ENCODE measurements at regions not wholly inside any gene's neighbourhood (a gene's known extent, or its start where the extent isn't known, plus 50 kb on each side); places are given as distances from the start of the nearest gene placed in this dataset.
A peak's percentile ranks its signal among the peaks of the same experiment; 100 is the strongest.

DNA sequence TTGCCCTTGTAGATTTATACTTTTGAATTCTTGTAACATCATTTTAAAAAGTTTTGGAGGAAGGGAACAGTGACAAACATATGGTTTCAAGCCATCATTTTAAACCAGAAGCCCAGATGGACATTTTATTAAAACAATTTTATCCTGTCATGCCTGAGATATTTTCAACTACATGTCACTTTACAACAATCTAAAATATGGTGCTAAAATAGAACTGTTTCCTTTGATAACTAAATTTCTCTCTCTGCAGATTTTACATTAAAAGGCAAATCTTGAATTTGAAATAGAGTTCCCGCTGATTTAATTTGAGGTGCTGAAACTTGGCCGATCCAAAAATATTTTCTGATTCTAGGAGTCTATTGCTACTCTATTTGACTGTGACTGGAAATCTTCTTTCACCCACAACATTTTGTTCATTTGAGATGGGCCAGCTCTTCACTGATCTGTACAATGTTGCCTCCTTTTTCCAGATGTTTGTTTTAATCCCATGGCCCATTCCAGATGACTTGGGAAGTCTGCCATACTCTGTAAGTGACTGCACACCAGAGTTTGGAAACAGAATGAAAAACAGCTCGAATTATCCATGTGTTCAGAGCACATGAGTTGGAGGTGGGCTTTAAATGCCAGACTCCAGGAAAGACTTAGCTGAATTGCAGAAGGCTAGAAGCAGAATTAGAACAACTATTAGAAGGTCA lies 402.5 kb downstream of the TMEM135 start:
- Mint-ChIP-seq H3K27ac (no peak overlapping the region), H3K4me1 (no peaks in the 10 kb centered on the region), H3K4me3 (no peak overlapping the region), H3K36me3 (ENCODE audit: low read depth) (no peaks in the 10 kb centered on the region), H3K9me3 (no peaks in the 10 kb centered on the region), H3K27me3 (peaks cover 9% of the 10 kb centered on the region)
- no peak for ATAC-seq (replicated peaks)

DNA sequence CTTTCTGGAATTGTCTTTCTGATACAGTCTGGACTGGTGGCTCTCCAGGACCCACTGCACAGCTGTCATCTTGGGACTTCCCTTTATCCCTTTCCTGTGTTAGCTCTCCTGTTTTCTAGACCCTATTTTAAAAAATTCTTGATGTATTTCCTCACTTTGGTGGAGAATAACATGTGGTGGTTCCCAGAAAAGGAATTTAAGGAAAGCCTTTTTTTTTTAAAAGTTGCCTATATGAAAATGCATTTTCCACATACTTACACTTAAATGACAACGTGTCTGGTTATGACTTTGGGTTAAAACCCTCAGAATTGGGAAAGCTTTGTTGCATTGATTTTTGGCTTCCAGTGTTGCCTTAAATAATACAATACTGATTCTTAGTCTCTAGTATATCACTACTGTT lies 400.7 kb downstream of the TMEM135 start:
- Mint-ChIP-seq H3K27ac (no peak overlapping the region), H3K4me3 (no peak overlapping the region), H3K36me3 (ENCODE audit: low read depth) (no peaks in the 10 kb centered on the region), H3K9me3 (no peaks in the 10 kb centered on the region), H3K4me1 (no peaks in the 10 kb centered on the region), H3K27me3 (peaks cover 3% of the 10 kb centered on the region)
- no peak for ATAC-seq (replicated peaks)

DNA sequence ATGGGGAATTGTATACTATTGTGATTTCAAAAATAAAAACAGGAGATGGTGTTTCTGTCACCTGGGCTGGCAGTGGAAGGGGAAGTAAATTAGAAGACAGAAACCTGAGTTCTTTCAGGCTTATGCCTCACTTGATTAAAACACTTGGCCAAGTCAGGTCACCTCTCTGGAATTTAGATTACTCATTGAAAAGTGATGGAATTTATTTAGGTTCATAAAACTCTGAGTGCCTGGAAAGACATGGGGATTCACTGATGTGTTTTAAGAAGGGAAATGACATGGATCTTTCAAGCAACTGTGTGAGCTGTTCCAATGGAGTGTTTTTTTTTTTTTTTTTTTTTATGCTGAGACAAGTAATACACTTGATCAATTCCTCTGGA lies 400.1 kb downstream of the TMEM135 start:
- H3K27ac Mint-ChIP-seq, result no peak overlapping the region
- H3K36me3 Mint-ChIP-seq (ENCODE audit: low read depth), result no peaks in the 10 kb centered on the region
- no peak overlapping the region for H3K4me3 Mint-ChIP-seq
- ATAC-seq (replicated peaks), result no peak
- H3K27me3 Mint-ChIP-seq, result peaks cover 3% of the 10 kb centered on the region
- H3K4me1 Mint-ChIP-seq, result no peaks in the 10 kb centered on the region
- no peaks in the 10 kb centered on the region for H3K9me3 Mint-ChIP-seq

DNA sequence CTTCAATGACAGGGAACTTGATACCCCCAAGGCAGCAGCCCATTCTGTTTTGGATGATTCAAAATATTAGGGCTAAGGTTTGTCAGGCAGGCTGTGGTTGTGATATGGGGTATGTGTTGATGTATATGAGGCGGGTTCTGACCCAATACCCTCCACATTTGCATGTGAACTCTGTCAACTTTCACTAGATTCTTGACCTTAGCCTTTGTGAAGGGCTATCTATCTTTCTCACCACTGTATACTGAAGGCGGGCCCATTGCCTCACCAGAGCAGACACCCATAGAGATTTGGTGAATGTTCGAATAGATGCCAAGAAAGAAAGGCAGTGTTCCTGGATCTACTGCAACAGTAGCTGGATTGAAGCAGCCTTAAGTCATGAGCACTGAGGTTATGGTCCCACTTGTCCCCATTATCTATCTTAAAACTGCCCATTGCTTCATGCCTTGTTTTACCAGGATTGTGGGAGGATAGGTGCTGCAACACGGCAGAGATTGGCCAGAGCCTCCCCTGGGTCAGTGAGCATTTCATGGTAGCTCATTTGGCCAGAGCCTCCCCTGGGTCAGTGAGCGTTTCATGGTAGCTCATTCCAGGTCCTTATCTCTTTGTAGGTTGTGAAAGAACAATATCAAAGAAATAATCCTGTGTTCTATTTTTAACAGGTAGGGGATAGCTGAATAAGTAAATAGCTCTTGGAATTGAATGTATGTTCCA lies 399.6 kb downstream of the TMEM135 start:
- no peaks in the 10 kb centered on the region for H3K9me3 Mint-ChIP-seq
- peaks cover 3% of the 10 kb centered on the region for H3K27me3 Mint-ChIP-seq
- no peak overlapping the region for H3K4me3 Mint-ChIP-seq
- H3K27ac Mint-ChIP-seq, result no peak overlapping the region
- no peaks in the 10 kb centered on the region for H3K36me3 Mint-ChIP-seq (ENCODE audit: low read depth)
- ATAC-seq (replicated peaks), result no peak
- H3K4me1 Mint-ChIP-seq, result no peaks in the 10 kb centered on the region

DNA sequence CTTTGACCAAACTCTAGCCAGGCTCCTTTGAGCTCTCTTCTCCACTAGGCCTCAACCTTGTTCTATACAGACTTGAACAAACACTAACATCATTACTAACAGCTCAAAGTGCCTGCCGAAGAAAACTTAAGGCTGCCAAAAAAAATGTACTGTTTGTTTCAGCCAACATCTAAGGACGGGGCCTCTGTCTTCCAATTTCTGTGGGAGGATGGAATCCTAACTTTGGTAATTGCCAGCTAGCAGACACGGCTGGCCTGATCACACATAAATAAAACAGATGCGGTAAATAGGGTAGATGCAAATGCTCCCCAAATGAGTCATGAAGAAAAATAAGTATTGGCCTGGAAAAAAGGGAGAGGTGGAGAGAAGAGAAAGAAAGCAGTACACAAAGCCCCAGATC lies 394.3 kb downstream of the TMEM135 start:
- no peaks in the 10 kb centered on the region for H3K4me1 Mint-ChIP-seq
- H3K27ac Mint-ChIP-seq, result no peak overlapping the region
- H3K9me3 Mint-ChIP-seq, result no peaks in the 10 kb centered on the region
- no peak for ATAC-seq (replicated peaks)
- H3K36me3 Mint-ChIP-seq (ENCODE audit: low read depth), result no peaks in the 10 kb centered on the region
- no peaks in the 10 kb centered on the region for H3K27me3 Mint-ChIP-seq
- H3K4me3 Mint-ChIP-seq, result no peak overlapping the region

DNA sequence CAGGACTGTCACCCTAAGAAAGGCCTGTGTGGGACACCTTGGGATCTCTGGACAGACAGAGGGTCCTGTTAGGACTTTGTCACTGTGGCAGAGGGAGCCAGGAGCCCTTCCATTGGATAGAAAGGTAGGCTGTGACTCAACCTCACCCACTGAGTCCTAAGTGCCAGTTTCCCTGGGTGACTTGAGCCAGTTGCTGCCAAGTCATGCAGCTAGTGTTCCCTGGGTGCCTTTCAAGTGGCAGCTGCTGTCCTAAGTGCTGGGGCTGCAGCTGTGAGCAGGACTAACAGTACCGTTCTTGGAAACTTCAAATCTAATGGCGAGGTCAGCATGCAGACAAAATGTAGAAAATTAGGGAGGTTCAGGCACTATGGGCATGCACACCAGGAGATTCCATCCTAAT lies 393.7 kb downstream of the TMEM135 start:
- Mint-ChIP-seq H3K4me3 (no peak overlapping the region), H3K4me1 (no peaks in the 10 kb centered on the region), H3K36me3 (ENCODE audit: low read depth) (no peaks in the 10 kb centered on the region), H3K27me3 (no peaks in the 10 kb centered on the region), H3K9me3 (no peaks in the 10 kb centered on the region), H3K27ac (no peak overlapping the region)
- ATAC-seq (replicated peaks), result no peak

DNA sequence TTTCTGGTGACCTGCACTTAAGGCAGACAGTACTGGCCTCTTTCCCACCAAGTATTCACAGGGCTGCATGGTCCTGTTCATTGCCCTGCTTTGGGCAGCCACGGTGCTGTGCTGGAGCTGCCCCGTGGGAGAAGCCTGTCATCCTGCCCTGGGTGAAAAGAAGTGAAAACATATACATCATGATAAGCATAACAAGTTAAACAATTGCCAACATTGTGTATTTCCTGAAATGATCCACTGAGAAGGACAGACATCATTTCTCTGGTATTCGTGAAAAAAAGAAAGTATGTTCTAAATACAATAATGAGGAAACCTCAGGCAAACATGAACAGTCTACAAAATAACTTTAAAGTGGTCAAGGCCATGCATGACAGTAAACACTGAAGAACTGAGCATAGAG lies 393.1 kb downstream of the TMEM135 start:
- Mint-ChIP-seq H3K36me3 (ENCODE audit: low read depth) (no peaks in the 10 kb centered on the region), H3K4me3 (no peak overlapping the region), H3K27me3 (no peaks in the 10 kb centered on the region), H3K9me3 (no peaks in the 10 kb centered on the region), H3K4me1 (no peaks in the 10 kb centered on the region), H3K27ac (no peak overlapping the region)
- ATAC-seq (replicated peaks), result no peak

DNA sequence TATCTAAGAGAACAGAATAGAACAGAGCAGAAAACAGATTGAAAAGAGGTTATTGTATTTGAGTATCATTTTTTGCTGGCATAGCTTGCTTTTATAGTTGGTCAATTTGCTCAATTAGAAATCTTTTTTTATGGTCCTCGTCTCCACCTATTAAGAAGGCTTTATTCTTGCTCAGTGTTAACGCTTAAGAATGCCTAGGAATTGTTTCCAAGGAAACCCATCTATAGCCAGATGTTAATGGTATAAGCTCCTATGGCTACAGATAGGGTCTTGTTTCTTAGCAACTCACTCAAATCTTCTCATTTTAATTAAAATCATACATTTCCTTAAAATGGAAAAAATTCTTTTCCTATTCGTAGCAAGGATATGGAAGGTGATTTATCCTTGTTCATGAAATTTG lies 392.3 kb downstream of the TMEM135 start:
- no peak for ATAC-seq (replicated peaks)
- H3K4me1 Mint-ChIP-seq, result no peaks in the 10 kb centered on the region
- no peak overlapping the region for H3K27ac Mint-ChIP-seq
- H3K9me3 Mint-ChIP-seq, result no peaks in the 10 kb centered on the region
- no peaks in the 10 kb centered on the region for H3K36me3 Mint-ChIP-seq (ENCODE audit: low read depth)
- no peak overlapping the region for H3K4me3 Mint-ChIP-seq
- no peaks in the 10 kb centered on the region for H3K27me3 Mint-ChIP-seq

DNA sequence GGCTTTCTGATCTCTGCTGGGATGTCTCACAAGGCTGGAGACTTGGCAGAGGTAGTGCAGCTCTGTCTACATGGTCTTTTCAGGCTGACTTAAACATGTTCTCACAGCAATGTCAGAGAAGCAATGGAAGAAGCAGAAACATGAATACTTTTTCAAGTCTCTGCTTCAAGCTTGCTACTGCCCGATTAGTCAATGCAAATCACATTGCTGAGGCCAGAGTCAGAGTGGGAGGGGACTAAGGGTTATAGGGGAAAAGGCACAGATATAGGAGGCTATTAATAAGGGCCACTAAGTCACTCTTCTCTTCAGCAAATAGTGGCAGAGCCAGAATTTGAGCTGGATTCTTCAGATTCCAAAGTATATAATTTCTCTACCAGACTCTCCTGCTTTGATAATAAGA lies 390.5 kb downstream of the TMEM135 start:
- Mint-ChIP-seq H3K27me3 (no peaks in the 10 kb centered on the region), H3K36me3 (ENCODE audit: low read depth) (no peaks in the 10 kb centered on the region), H3K4me1 (no peaks in the 10 kb centered on the region), H3K9me3 (no peaks in the 10 kb centered on the region), H3K27ac (no peak overlapping the region), H3K4me3 (no peak overlapping the region)
- ATAC-seq (replicated peaks), result no peak

DNA sequence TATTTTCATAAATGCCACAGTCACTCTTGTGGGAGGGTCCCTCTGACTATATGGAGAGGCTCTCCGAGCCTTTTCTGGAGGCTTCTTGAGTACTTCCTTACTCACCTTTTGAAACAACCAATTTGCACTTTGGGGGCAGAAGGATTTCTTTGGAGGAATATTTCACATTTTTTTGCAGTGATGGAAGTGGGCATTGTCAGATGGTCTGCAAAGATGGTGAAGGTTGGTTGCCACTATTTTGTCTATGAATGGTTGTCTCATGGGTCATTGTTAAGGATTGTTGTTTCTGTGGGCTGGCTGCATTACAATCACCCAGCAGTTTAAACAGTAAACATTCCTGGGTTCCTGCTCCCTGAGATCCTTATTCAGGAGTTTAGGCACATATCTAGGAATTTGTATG lies 388.2 kb downstream of the TMEM135 start:
- Mint-ChIP-seq H3K4me3 (no peak overlapping the region), H3K9me3 (no peaks in the 10 kb centered on the region), H3K27me3 (peaks cover 3% of the 10 kb centered on the region), H3K27ac (no peak overlapping the region), H3K36me3 (ENCODE audit: low read depth) (no peaks in the 10 kb centered on the region), H3K4me1 (no peaks in the 10 kb centered on the region)
- ATAC-seq (replicated peaks), result no peak

DNA sequence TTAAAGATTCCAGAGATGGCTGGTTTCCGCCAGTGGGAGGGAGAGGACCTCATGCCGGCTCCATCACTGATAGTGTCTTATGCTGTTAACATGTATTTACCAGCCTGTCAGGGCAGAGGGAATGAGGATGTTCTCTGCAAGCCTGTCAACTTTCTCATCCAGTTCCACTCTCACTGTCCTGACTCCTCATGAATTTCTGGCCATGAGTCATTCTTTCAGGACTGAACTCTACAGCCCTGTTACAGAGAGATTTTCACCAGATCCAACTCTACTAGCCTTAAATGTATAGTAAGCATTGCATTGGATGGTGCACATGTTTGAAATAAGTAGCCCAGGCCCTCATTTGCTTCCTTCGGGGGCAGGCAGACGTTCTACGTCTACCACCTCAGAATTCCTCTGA lies 387.7 kb downstream of the TMEM135 start:
- H3K4me3 Mint-ChIP-seq, result no peak overlapping the region

DNA sequence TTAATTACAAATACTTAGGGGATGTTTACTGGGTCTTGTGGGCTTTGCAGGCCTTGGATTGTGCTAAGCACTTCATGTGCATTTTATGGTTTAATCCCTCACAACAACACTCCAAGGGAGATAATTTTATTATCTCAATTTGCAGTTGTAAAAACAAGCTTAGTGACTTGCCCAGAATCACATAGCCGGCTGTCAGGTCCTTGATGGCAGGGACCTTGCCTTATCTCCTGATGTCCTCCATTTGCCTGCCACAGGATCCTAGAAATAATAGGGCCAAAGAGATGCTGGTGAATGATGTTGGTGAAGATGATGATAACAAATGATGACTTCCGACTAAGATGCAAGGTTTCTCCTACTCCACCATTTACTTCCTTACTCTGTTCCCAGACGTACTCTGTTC lies 385.4 kb downstream of the TMEM135 start:
- Mint-ChIP-seq H3K4me1 (no peaks in the 10 kb centered on the region), H3K27ac (no peak overlapping the region), H3K9me3 (no peaks in the 10 kb centered on the region), H3K36me3 (ENCODE audit: low read depth) (no peaks in the 10 kb centered on the region), H3K4me3 (no peak overlapping the region), H3K27me3 (peaks cover 3% of the 10 kb centered on the region)
- ATAC-seq (replicated peaks), result no peak

More for the DNA sequence above, 387.7 kb downstream of the TMEM135 start:
- ATAC-seq (replicated peaks), result no peak
- Mint-ChIP-seq H3K4me1 (no peaks in the 10 kb centered on the region), H3K36me3 (ENCODE audit: low read depth) (no peaks in the 10 kb centered on the region), H3K27ac (no peak overlapping the region), H3K27me3 (peaks cover 3% of the 10 kb centered on the region), H3K9me3 (no peaks in the 10 kb centered on the region)

DNA sequence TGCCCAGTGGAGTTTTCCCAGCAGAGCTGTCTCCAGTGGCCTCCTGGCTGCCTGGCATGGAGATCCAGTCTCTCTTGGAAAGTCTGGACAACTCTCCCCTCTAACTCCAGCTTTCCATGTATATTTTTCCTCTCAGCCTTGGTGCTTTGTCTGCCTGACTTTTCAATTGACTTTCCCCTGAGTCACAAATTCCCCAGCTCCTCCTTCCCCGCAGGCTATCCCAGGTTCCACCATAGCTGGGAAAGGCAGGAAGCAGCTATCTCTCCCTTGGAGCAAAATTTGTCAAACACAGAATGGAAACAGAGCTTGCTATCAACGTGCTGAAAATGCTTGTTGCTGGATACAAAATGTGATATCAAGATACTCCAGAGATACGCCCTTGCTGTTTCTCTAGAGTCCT lies 384.8 kb downstream of the TMEM135 start:
- ATAC-seq (replicated peaks), result no peak
- H3K36me3 Mint-ChIP-seq (ENCODE audit: low read depth), result no peaks in the 10 kb centered on the region
- H3K9me3 Mint-ChIP-seq, result no peaks in the 10 kb centered on the region
- H3K27me3 Mint-ChIP-seq, result peaks cover 3% of the 10 kb centered on the region
- no peak overlapping the region for H3K4me3 Mint-ChIP-seq
- H3K27ac Mint-ChIP-seq, result no peak overlapping the region
- H3K4me1 Mint-ChIP-seq, result no peaks in the 10 kb centered on the region

DNA sequence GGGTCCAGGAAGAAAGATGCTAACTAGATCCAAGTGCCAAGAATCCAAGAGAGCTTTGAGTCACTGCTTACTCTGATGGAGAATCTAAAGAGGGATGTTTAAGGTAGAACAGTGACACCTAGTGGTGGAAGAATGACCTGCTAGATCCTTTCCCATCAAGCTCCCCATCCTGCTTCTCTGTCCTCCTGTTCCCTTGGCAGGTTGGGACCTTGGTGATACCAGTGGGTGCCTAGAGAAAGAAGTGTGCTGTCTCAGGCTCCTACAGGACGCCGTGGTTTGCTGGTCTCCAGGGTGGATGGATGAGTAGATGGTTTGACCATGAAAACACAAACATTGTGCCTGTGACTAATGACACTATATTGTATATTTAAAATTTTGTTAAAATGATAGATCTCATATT lies 383.7 kb downstream of the TMEM135 start:
- no peaks in the 10 kb centered on the region for H3K36me3 Mint-ChIP-seq (ENCODE audit: low read depth)
- H3K27ac Mint-ChIP-seq, result no peak overlapping the region
- H3K4me1 Mint-ChIP-seq, result no peaks in the 10 kb centered on the region
- H3K4me3 Mint-ChIP-seq, result no peak overlapping the region
- H3K9me3 Mint-ChIP-seq, result no peaks in the 10 kb centered on the region
- ATAC-seq (replicated peaks), result peak; percentile 57
- peaks cover 3% of the 10 kb centered on the region for H3K27me3 Mint-ChIP-seq

DNA sequence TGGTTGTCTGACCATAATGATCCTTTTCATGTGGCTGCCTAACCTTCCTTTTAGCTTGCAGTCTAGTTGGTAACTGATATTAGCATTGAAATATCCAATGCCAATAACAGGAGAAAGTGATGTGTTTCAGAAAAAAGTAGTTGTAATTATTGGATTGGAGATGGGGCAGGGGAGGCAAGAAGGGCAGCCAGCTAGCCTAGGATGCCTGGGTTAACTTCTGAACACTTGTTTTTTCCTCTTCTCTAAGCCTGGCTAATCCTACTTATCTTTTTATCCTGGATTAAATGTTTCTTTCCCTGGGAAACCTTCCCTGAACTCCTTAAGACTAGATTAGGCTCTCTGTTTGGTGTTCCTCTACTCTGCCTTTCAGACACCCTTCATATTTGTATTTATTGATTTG lies 380.2 kb downstream of the TMEM135 start:
- Mint-ChIP-seq H3K27me3 (peaks cover 3% of the 10 kb centered on the region), H3K4me3 (no peak overlapping the region), H3K27ac (no peak overlapping the region), H3K36me3 (ENCODE audit: low read depth) (no peaks in the 10 kb centered on the region), H3K4me1 (no peaks in the 10 kb centered on the region), H3K9me3 (no peaks in the 10 kb centered on the region)
- no peak for ATAC-seq (replicated peaks)
